Activated CD8-positive, alpha-beta T cell treated with anti-CD3 and anti-CD28 coated beads for 36 hours (primary cell): ENCODE measurements at regions not wholly inside any gene's neighbourhood (a gene's known extent, or its start where the extent isn't known, plus 50 kb on each side); places are given as distances from the start of the nearest gene placed in this dataset.
A peak's percentile ranks its signal among the peaks of the same experiment; 100 is the strongest.

Experiments
- ATAC-seq: fragments of 200-7000 bp; cut with Tn5 transposase; one replicate; pipeline ENCODE4 v1.10.0; 2021; ENCODE audit warnings: mild to moderate bottlenecking, moderate library complexity
- CTCF ChIA-PET: fragments of 350-600 bp; sonication (Branson Sonifier 250); formaldehyde crosslinking; loops from one replicate; lab custom pipeline; 2021; ENCODE audit warnings: antibody characterized with exemption; lab: Charles Lee
- POLR2A ChIA-PET: fragments of 350-600 bp; sonication (Branson Sonifier 250); formaldehyde crosslinking; loops from one replicate; lab custom pipeline; 2021; ENCODE audit warnings: antibody characterized with exemption; lab: Charles Lee
- DNase-seq: peaks from one replicate; pipeline ENCODE4 v3.0.0-alpha.2; 2020
- H3K27ac Mint-ChIP-seq: one replicate; pipeline ENCODE4 v1.8.0; 2021; ENCODE audit warnings: mild to moderate bottlenecking, mixed read lengths
- H3K27me3 Mint-ChIP-seq: one replicate; pipeline ENCODE4 v1.8.0; 2021; ENCODE audit warnings: mixed read lengths
- H3K36me3 Mint-ChIP-seq: one replicate; pipeline ENCODE4 v1.8.0; 2021; ENCODE audit warnings: low read depth, mixed read lengths
- H3K4me1 Mint-ChIP-seq: one replicate; pipeline ENCODE4 v1.8.0; 2021; ENCODE audit warnings: low read depth, mixed read lengths
- H3K4me3 Mint-ChIP-seq: one replicate; pipeline ENCODE4 v1.8.0; 2021; ENCODE audit warnings: mild to moderate bottlenecking, moderate library complexity, mixed read lengths
- H3K9me3 Mint-ChIP-seq: one replicate; pipeline ENCODE4 v1.8.0; 2021; ENCODE audit warnings: mixed read lengths
- intact Hi-C: fragments of 100-400 bp; cut with micrococcal nuclease; formaldehyde crosslinking; loops from one replicate; pipeline ENCODE4 v1.10.0; 2022
- TF ChIP-seq, protein P1 (sequence below): fragments of 200-600 bp; IDR thresholded peaks from one replicate; pipeline ENCODE4 v1.8.0; 2022; ENCODE audit warnings: antibody characterized with exemption, mild to moderate bottlenecking

DNA sequence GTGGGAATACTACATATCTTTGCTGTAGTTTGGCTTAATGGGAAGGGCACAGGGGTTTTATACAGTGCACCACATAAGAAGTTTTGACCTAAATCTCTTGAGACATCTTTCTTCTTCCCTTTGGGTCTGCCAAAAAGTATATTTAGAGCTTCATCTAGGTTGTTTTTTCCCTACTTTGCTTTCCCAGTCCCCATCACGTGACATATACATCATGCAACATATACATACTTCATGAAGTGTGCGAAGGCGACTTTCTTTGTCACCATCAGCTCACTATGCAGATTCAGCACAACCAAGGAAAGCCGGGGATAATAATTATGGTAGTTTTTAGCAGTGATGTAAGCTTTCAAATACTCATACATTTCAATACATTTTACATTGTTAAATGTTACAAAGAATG, 177.1 kb upstream of the PPP1R3A start:
- peaks cover 1% of the 10 kb centered on the region for H3K9me3 Mint-ChIP-seq
- POLR2A ChIA-PET = no interaction called here
- intact Hi-C loops = no loop called here
- no peak overlapping the region for H3K4me3 Mint-ChIP-seq
- TF ChIP-seq, protein P1, sequence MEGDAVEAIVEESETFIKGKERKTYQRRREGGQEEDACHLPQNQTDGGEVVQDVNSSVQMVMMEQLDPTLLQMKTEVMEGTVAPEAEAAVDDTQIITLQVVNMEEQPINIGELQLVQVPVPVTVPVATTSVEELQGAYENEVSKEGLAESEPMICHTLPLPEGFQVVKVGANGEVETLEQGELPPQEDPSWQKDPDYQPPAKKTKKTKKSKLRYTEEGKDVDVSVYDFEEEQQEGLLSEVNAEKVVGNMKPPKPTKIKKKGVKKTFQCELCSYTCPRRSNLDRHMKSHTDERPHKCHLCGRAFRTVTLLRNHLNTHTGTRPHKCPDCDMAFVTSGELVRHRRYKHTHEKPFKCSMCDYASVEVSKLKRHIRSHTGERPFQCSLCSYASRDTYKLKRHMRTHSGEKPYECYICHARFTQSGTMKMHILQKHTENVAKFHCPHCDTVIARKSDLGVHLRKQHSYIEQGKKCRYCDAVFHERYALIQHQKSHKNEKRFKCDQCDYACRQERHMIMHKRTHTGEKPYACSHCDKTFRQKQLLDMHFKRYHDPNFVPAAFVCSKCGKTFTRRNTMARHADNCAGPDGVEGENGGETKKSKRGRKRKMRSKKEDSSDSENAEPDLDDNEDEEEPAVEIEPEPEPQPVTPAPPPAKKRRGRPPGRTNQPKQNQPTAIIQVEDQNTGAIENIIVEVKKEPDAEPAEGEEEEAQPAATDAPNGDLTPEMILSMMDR = no peak
- H3K36me3 Mint-ChIP-seq = no peaks in the 10 kb centered on the region
- no peak for ATAC-seq
- CTCF ChIA-PET = no interaction called here
- H3K27me3 Mint-ChIP-seq = peaks cover 13% of the 10 kb centered on the region
- no peaks in the 10 kb centered on the region for H3K4me1 Mint-ChIP-seq
- no peak overlapping the region for H3K27ac Mint-ChIP-seq
- no peak for DNase-seq

- CTCF ChIA-PET = no interaction called here
- TF ChIP-seq, protein P1 = no peak
- Mint-ChIP-seq H3K27ac (no peak overlapping the region), H3K4me3 (no peak overlapping the region), H3K36me3 (no peaks in the 10 kb centered on the region), H3K9me3 (no peaks in the 10 kb centered on the region), H3K4me1 (peaks cover 30% of the 10 kb centered on the region), H3K27me3 (peaks cover 53% of the 10 kb centered on the region)
- DNase-seq (no peak), ATAC-seq (no peak)
- POLR2A ChIA-PET = no interaction called here
- intact Hi-C loops = no loop called here
These were observed 169.7 kb upstream of the PPP1R3A start for GRCh38 chr7:114088470-114088940.

GRCh38 chr7:114087653-114088469, 169.1 kb upstream of the PPP1R3A start:
- no peaks in the 10 kb centered on the region for H3K36me3 Mint-ChIP-seq
- TF ChIP-seq, protein P1 = no peak
- POLR2A ChIA-PET = no interaction called here
- DNase-seq (no peak), ATAC-seq (no peak)
- no peak overlapping the region for H3K4me3 Mint-ChIP-seq
- CTCF ChIA-PET = no interaction called here
- H3K27ac Mint-ChIP-seq = no peak overlapping the region
- H3K9me3 Mint-ChIP-seq = no peaks in the 10 kb centered on the region
- peaks cover 30% of the 10 kb centered on the region for H3K4me1 Mint-ChIP-seq
- peaks cover 58% of the 10 kb centered on the region for H3K27me3 Mint-ChIP-seq
- intact Hi-C loops = no loop called here

DNA sequence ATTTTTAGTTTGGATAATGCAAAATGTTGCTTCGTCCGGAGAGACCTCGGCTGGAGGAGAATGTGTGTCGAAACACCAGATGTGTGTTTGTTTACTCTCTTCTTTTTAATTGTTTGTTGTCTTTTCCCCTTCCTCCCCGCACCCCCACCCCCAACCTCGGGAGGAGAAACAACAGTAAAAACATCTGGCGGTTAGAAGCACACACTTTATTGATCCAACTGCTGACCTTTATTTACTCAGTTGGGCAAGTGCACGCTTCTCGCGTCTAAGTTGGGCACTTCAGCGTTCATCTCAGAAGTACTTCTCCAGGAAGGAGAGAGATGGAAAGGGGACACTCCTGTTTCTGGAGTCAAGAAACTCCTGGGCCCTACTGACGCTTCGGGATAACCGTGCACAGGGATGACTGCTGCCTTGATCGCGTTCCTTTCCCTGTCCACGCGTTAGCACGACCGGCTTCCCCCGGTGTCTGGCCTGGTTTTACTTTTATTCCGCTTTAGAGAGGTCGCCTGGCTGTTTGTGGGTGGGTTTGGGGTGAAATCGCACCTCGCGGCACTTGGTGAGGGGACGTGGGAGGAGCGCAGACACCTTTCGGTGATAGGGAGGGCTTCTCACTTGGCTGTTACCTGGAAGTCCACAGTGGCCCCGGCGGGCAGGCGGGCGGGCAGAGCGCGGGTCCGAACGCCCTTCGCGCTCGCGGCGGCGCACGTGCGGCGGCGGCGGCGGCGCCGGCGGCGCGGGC, 168.3 kb upstream of the PPP1R3A start:
- peaks cover 59% of the 10 kb centered on the region for H3K27me3 Mint-ChIP-seq
- intact Hi-C loops = no loop called here
- ATAC-seq (no peak), DNase-seq (no peak)
- CTCF ChIA-PET = no interaction called here
- TF ChIP-seq, protein P1 = no peak
- no peaks in the 10 kb centered on the region for H3K9me3 Mint-ChIP-seq
- H3K27ac Mint-ChIP-seq = no peak overlapping the region
- no peaks in the 10 kb centered on the region for H3K36me3 Mint-ChIP-seq
- H3K4me3 Mint-ChIP-seq = peak overlapping the region; percentile 68
- peaks cover 34% of the 10 kb centered on the region for H3K4me1 Mint-ChIP-seq
- POLR2A ChIA-PET = no interaction called here

- H3K9me3 Mint-ChIP-seq = no peaks in the 10 kb centered on the region
- ATAC-seq = no peak
- H3K27ac Mint-ChIP-seq = no peak overlapping the region
- CTCF ChIA-PET = no interaction called here
- H3K27me3 Mint-ChIP-seq = peaks cover 65% of the 10 kb centered on the region
- TF ChIP-seq, protein P1 = no peak
- DNase-seq = peak; percentile 4
- H3K4me1 Mint-ChIP-seq = peaks cover 34% of the 10 kb centered on the region
- H3K36me3 Mint-ChIP-seq = no peaks in the 10 kb centered on the region
- POLR2A ChIA-PET = no interaction called here
- peak overlapping the region; percentile 68 for H3K4me3 Mint-ChIP-seq
- intact Hi-C loops = no loop called here
These were observed 167.7 kb upstream of the PPP1R3A start for GRCh38 chr7:114086537-114086913.
